AG08395 (cell line): ENCODE measurements at regions not wholly inside any gene's neighbourhood (a gene's known extent, or its start where the extent isn't known, plus 50 kb on each side); places are given as distances from the start of the nearest gene placed in this dataset.

ENCODE experiments used
- DNase-seq: peaks from one replicate; pipeline ENCODE4 v3.0.0; 2012; ENCODE audit warnings: mixed read lengths, low spot score

GRCh38 chr3:193962986-193963685 lies 172.8 kb upstream of the HES1 start:
- peak; percentile 21 for DNase-seq

- DNase-seq, result no peak
These were observed 172.0 kb upstream of the HES1 start for GRCh38 chr3:193963808-193964516.

GRCh38 chr3:193964517-193964880 lies 171.4 kb upstream of the HES1 start:
- no peak for DNase-seq

- no peak for DNase-seq
These were observed 167.5 kb upstream of the HES1 start for GRCh38 chr3:193968380-193968974.

- peak; percentile 50 for DNase-seq
These were observed 165.7 kb upstream of the HES1 start for GRCh38 chr3:193970131-193970772.

- no peak for DNase-seq
These were observed 165.2 kb upstream of the HES1 start for GRCh38 chr3:193970773-193971206.

GRCh38 chr3:193971261-193971751 lies 164.6 kb upstream of the HES1 start:
- DNase-seq, result peak; percentile 17

- no peak for DNase-seq
These were observed 164.0 kb upstream of the HES1 start for GRCh38 chr3:193971966-193972365.

- DNase-seq, result no peak
These were observed 163.1 kb upstream of the HES1 start for GRCh38 chr3:193972832-193973231.

GRCh38 chr3:193974191-193974652 lies 161.7 kb upstream of the HES1 start:
- DNase-seq, result peak; percentile 52

- no peak for DNase-seq
These were observed 161.0 kb upstream of the HES1 start for GRCh38 chr3:193974671-193975535.

GRCh38 chr3:193977622-193978021 lies 158.3 kb upstream of the HES1 start:
- no peak for DNase-seq

GRCh38 chr3:193978030-193978429 lies 157.9 kb upstream of the HES1 start:
- no peak for DNase-seq

GRCh38 chr3:193978486-193978885 lies 157.5 kb upstream of the HES1 start:
- DNase-seq, result no peak

GRCh38 chr3:193980326-193980725 lies 155.6 kb upstream of the HES1 start:
- no peak for DNase-seq

- DNase-seq, result no peak
These were observed 155.0 kb upstream of the HES1 start for GRCh38 chr3:193980905-193981304.

- no peak for DNase-seq
These were observed 154.4 kb upstream of the HES1 start for GRCh38 chr3:193981504-193981903.

- peak; percentile 83 for DNase-seq
These were observed 153.7 kb upstream of the HES1 start for GRCh38 chr3:193982258-193982659.

GRCh38 chr3:193983846-193984818 lies 151.8 kb upstream of the HES1 start:
- DNase-seq, result no peak

- DNase-seq, result no peak
These were observed 151.1 kb upstream of the HES1 start for GRCh38 chr3:193984876-193985275.
